Kidney (tissue), 13 donors: ENCODE measurements at regions not wholly inside any gene's neighbourhood (a gene's known extent, or its start where the extent isn't known, plus 50 kb on each side); places are given as distances from the start of the nearest gene placed in this dataset.
"Not testable (repeated sequence)": the region's sequence is repeated elsewhere in the genome, so short reads cannot be mapped to it uniquely, and the experiment has no call there.

Experiments used
- DNase-seq, 5 donors: peaks; one replicate each; pipeline ENCODE4 v3.0.0-alpha.2; 2013 to 2020
- FAIRE-seq: peaks from 2 replicates; lab custom pipeline; 2012; peaks lifted over from hg19 to GRCh38; lab: Jason Lieb, UNC
- H3K27ac ChIP-seq, 2 donors: one replicate each; pipeline ENCODE4 v1.7.0; 2013; ENCODE audit warnings: low read depth in 2 of 2, low read length in 2 of 2, inconsistent platforms in 1 of 2
- H3K27me3 ChIP-seq: one replicate; pipeline ENCODE4 v1.7.1; 2013; ENCODE audit warnings: low read length, inconsistent platforms; ENCODE audit not compliant: control insufficient read depth, insufficient read depth
- H3K36me3 ChIP-seq, 3 donors: one replicate each; pipeline versions ENCODE4 v1.7.0 to v1.7.1; 2013; ENCODE audit warnings: low read length in 3 of 3, control low read depth in 1 of 3, inconsistent platforms in 1 of 3; ENCODE audit not compliant: insufficient read depth in 3 of 3, control insufficient read depth in 2 of 3
- H3K4me1 ChIP-seq, 3 donors: one replicate each; pipeline versions ENCODE4 v1.7.0 to v1.7.1; 2013; ENCODE audit warnings: low read length in 3 of 3, inconsistent platforms in 1 of 3, low read depth in 1 of 3; ENCODE audit not compliant: control insufficient read depth in 2 of 3, insufficient read depth in 2 of 3
- H3K4me3 ChIP-seq, 3 donors: one replicate each; pipeline versions ENCODE4 v1.7.0 to v1.8.1; 2013; ENCODE audit warnings: low read length in 3 of 3, control low read depth in 1 of 3, inconsistent platforms in 1 of 3
- H3K9ac ChIP-seq, 3 donors: one replicate each; pipeline versions ENCODE4 v1.7.0 to v1.7.1; 2013; ENCODE audit warnings: low read length in 3 of 3, control low read depth in 1 of 3, inconsistent platforms in 1 of 3
- H3K9me3 ChIP-seq, 3 donors: one replicate each; pipeline versions ENCODE4 v1.7.0 to v1.7.1; 2013; ENCODE audit warnings: low read length in 3 of 3, control low read depth in 1 of 3, inconsistent platforms in 1 of 3; ENCODE audit not compliant: control insufficient read depth in 2 of 3, insufficient read depth in 1 of 3
- CTCF ChIP-seq: IDR thresholded peaks from 3 replicates; pipeline ENCODE4 v1.5.1; 2012; ENCODE audit warnings: mild to moderate bottlenecking, moderate library complexity, borderline replicate concordance; ENCODE audit not compliant: insufficient read depth; ENCODE audit errors: extremely low read depth
- intact Hi-C: fragments of 100-400 bp; cut with DNase I; formaldehyde crosslinking; loops from one replicate; pipeline ENCODE4 v1.11.1; 2022
- donor health status: control.
- donor health status: control.
- donor health status: control.
- donor health status: control.
- donor health status: control.
- donor health status: DM: yes; HTN: yes; CAD: no.
- donor health status: Normal renal cell carcinoma (clear cell type).

GRCh38 chr16:79947771-79948170 is 347.2 kb upstream of the MAF start:
- no peak for DNase-seq
- Histone ChIP-seq H3K9me3 (no peaks in the 10 kb centered on the region), H3K4me3 (no peak overlapping the region), H3K27me3 (no peaks in the 10 kb centered on the region), H3K4me1 (peaks cover 0 to 2% (median 0%) of the 10 kb centered on the region in 3 donors), H3K36me3 (no peaks in the 10 kb centered on the region), H3K9ac (no peak overlapping the region), H3K27ac (no peak overlapping the region)
- TF ChIP-seq CTCF, result no peak
- FAIRE-seq, result no peak
- intact Hi-C loops, result no loop called here

- no peak for DNase-seq
- H3K36me3 ChIP-seq, result no peaks in the 10 kb centered on the region
- intact Hi-C loops, result no loop called here
- no peak overlapping the region for H3K27ac ChIP-seq
- no peaks in the 10 kb centered on the region for H3K9me3 ChIP-seq
- FAIRE-seq, result no peak
- no peak for TF ChIP-seq CTCF
- no peak overlapping the region for H3K9ac ChIP-seq
- H3K27me3 ChIP-seq, result no peaks in the 10 kb centered on the region
- no peak overlapping the region for H3K4me3 ChIP-seq
- peaks cover 0 to 2% (median 0%) of the 10 kb centered on the region in 3 donors for H3K4me1 ChIP-seq
These were observed 345.7 kb upstream of the MAF start for GRCh38 chr16:79946252-79946651.

- intact Hi-C loops, result no loop called here
- Histone ChIP-seq H3K4me3 (no peak overlapping the region), H3K36me3 (no peaks in the 10 kb centered on the region), H3K27me3 (no peaks in the 10 kb centered on the region), H3K4me1 (no peaks in the 10 kb centered on the region), H3K27ac (no peak overlapping the region), H3K9ac (no peak overlapping the region), H3K9me3 (no peaks in the 10 kb centered on the region)
- FAIRE-seq (no peak), DNase-seq (no peak)
- TF ChIP-seq CTCF, result no peak
These were observed 343.2 kb upstream of the MAF start for GRCh38 chr16:79943736-79944135.

- Histone ChIP-seq H3K27me3 (no peaks in the 10 kb centered on the region), H3K9me3 (no peaks in the 10 kb centered on the region), H3K36me3 (no peaks in the 10 kb centered on the region), H3K4me3 (no peak overlapping the region), H3K9ac (no peak overlapping the region), H3K4me1 (no peaks in the 10 kb centered on the region), H3K27ac (no peak overlapping the region)
- intact Hi-C loops, result no loop called here
- no peak for FAIRE-seq
- no peak for TF ChIP-seq CTCF
- DNase-seq, result no peak
These were observed 338.0 kb upstream of the MAF start for GRCh38 chr16:79938575-79938974.

- DNase-seq, H3K9ac ChIP-seq, H3K36me3 ChIP-seq, H3K27ac ChIP-seq, H3K9me3 ChIP-seq, intact Hi-C loops, H3K4me3 ChIP-seq, H3K27me3 ChIP-seq, H3K4me1 ChIP-seq, FAIRE-seq: not testable (repeated sequence)
These were observed 337.1 kb upstream of the MAF start for GRCh38 chr16:79937671-79938070.
